Stimulated activated CD4-positive, alpha-beta T cell treated with anti-CD3 and anti-CD28 coated beads, Interleukin-15, amount 100 ng/mL, for 24 hours (primary cell): ENCODE measurements at regions not wholly inside any gene's neighbourhood (a gene's known extent, or its start where the extent isn't known, plus 50 kb on each side); places are given as distances from the start of the nearest gene placed in this dataset.
"Not testable (repeated sequence)": the region's sequence is repeated elsewhere in the genome, so short reads cannot be mapped to it uniquely, and the experiment has no call there.

Experiments
- DNase-seq: peaks from one replicate; pipeline ENCODE4 v3.0.0-alpha.2; 2020

GRCh38 chr10:94131885-94132284 lies 138.2 kb downstream of the PLCE1 start:
- no peak for DNase-seq

DNA sequence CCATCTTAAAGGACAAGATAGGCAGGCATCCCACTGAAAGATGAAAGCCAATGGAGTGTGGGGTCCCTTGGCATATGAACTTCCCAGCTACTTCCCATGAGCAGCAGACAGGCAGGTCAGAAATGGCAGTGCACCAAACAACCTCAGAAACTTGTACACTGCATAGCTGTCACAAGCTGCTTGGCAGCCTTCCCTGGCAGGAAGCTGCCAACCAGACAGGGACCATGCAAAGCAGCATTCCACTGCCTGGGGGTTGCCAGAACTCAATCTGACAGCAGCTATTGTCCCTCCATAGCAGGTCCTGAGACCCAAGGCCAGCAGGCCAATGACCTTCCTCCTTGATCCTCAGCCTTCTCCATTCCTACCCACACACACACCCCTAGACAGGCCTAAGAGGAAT lies 139.5 kb downstream of the PLCE1 start:
- DNase-seq = no peak

GRCh38 chr10:94137747-94138146 lies 144.0 kb downstream of the PLCE1 start:
- no peak for DNase-seq

DNA sequence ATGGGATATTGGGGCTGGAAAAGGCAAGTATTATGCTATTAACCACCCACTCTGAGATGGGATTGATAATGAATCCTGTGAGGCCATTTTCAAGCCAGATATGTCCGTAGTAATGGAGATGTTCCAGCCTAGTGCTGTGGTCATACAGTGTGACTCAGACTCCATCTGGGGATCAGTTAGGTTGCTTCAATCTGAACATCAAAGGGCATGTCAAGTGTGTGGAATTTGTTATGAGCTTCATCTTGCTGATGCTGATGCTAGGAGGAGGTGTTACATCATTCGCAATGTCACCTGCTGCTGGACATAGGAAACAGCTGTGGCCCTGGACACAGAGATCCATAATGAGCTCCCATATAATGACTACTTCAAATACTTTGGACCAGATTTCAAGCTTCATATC lies 144.7 kb downstream of the PLCE1 start:
- no peak for DNase-seq

DNA sequence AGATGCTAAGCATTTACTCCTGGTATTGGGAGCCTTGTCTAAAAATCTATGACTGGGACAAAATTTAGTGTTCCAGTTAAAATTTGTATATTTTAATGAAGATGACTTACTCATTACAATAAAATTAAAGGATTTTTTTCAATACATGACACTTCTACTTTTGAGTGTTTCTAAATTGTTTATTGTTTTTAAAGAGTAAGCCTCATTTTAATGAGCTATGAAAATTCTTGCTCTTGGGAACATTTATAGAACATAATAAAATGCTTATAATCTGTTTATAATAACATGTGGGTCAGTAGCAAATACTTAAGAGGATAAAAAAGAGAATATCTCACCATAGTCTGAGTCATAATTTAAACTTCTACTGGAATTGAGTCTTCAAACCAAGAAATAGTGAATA lies 149.5 kb downstream of the PLCE1 start:
- no peak for DNase-seq

DNA sequence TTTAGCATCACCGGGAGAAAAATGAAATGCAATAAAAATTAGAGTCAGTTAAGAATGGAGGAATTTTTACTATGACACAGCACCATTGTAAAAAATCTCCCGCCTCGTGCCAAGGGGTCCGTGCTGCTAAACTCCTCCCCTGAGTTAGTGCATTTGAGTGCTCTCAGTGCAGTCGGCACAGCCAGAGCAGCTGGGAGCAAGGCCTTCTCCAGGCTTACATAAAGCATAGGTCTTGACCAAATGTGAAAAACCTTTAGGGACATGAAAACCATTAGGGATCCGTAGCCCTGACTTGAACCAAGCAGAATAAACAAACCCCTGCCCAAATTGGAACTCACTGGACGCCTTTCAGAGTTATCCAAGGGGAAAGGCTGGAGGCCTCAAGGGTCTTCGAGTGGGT lies 152.6 kb downstream of the PLCE1 start:
- DNase-seq = no peak

- DNase-seq = no peak
Measured at GRCh38 chr10:94146746-94147145, 153.0 kb downstream of the PLCE1 start.

DNA sequence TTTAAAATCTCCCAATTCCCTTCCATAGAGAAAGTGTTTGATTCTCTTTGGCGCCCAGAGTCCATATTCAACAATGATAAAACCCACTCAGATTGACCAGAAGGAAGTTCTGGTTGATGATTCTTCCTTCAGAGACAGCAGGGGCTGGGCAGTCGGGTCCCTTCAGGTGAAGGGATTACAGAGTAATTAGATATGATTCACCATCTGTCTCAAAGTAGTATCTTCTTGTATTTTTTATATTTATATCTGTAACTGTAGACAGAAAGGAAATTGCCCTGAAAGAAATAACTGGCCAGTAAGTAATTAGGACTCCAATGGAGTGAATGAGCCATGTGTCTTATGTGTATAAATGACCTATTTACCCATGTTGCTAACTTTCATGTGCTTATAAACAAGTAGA lies 156.0 kb downstream of the PLCE1 start:
- no peak for DNase-seq

GRCh38 chr10:94150541-94151184 lies 156.9 kb downstream of the PLCE1 start:
- DNase-seq = no peak

DNA sequence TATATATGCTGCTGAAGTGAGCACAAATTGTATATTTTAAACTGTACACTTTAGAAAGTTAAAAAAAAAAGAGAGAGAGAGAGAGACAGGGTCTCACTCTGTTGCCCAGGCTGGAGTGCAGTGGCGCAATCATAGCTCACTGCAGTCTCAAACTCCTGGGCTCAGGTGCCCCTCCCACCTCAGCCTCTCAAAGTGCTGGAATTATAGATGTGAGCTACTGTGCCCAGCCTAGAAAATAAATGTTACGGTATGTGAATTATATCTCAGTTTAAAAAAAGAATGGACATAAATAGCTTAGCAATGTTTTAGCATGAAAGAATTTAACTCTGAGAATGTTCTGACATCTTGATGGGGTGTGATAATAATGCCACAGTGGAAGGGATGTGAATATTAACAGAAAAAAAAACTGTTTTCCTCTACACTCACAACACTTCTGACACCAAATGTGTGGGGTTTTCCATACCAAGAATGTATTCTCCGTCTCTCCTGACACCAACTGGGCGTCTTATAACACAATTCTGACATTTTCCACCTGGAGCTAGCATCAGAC lies 162.1 kb downstream of the PLCE1 start:
- DNase-seq = no peak

- no peak for DNase-seq
Measured at GRCh38 chr10:94156453-94156852, 162.7 kb downstream of the PLCE1 start.

- DNase-seq = not testable (repeated sequence)
Measured at GRCh38 chr10:94165158-94165611, 171.5 kb downstream of the PLCE1 start.

GRCh38 chr10:94172332-94172731 lies 178.6 kb downstream of the PLCE1 start:
- DNase-seq = no peak

- DNase-seq = no peak
Measured at GRCh38 chr10:94173594-94173993, 179.9 kb downstream of the PLCE1 start.

DNA sequence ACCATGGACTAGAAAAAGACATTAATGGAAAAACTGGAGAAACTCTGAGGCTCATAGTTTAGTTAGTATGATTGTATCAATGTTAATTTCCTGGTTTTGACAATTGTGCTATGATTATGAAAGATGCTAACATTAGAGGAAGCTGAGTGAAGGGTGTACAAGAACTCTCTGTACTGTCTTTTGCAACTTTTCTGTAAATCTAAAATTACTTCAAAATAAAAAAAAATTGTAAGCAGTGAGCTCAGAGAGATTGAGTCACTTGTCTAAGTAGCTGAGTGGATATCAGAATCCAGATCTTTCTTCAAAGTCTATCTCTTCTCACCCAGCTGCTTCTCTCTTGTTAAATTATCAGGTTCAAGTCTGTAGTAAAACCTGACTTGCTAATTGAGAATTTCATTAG lies 181.1 kb downstream of the PLCE1 start:
- DNase-seq = no peak

DNA sequence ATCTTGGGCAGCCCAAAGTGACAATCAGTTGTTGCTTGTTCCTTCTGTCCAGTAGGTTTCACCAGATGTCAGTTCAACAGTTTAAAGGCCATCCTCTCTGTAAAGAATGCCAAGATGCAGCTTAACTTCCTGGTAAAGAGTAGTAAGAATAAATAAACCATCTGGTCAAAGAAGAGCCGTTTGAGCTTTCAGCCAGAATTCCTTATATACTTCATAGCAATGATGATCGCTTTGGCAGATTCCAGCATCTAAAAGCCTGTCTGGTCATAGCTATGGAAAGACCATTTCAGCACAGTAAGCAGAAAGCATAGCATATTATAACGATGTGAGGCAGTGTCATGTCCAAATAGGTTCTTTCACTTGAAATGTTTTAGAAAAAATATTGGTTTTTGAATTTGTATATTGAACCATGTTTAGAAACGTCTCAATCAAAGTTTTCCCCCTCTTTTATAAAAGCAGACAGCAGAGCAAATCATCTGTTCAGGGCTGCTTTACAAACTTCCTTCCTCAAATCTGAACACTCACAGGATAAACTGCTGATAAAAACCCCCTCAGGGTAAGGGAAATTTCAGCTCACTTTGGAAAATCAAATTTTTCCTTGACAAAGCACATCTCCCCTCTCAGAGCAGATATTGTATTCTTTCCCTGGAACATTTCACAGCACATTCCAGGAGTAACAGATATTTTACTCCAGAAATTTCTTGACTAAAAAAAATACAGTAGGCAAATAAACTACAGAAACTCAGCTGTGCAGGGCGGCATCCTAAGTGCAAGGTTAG lies 184.1 kb downstream of the NOC3L start:
- no peak for DNase-seq

GRCh38 chr10:94180576-94180975 lies 182.2 kb downstream of the NOC3L start:
- no peak for DNase-seq

GRCh38 chr10:94183666-94184264 lies 179.0 kb downstream of the NOC3L start:
- peak; percentile 32 for DNase-seq

DNA sequence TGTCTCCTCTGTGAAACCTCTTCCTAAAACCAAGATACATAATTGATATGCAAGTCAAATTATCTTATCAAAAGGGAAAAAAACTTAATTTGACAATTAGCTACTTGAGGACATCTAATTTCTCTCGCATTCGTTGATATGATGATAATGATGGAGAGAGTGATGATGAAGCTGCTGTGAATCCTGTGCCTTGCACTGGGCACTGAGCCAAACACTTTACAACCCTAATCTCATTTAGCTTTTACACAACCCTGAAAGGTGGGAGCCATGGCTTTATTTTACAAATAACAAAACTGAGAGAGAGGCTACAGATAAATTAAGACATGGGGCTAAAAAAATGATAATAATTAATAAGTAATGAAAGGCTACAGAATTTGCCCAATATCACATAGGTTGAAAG lies 176.0 kb downstream of the NOC3L start:
- no peak for DNase-seq

DNA sequence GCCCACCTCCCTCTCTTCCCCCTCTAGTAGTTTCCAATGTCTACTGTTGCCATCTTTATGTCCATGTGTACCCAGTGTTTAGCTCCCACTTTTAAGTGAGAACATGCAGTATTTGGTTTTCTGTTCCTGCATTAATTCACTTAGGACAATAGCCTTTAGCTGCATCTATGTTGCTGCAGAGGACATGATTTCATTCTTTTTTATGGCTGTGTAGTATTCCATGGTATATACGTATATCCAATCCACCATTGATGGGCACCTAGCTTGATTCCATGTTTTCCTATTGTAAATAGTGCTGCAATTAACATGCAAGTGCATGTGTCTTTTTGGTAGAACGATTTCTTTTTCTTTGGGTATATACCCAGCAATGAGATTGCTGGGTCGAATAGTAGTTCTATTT lies 170.4 kb downstream of the NOC3L start:
- no peak for DNase-seq

GRCh38 chr10:94192974-94193373 lies 169.8 kb downstream of the NOC3L start:
- DNase-seq = no peak

GRCh38 chr10:94193466-94193924 lies 169.2 kb downstream of the NOC3L start:
- DNase-seq = no peak

- no peak for DNase-seq
Measured at GRCh38 chr10:94194256-94194655, 168.5 kb downstream of the NOC3L start.

- no peak for DNase-seq
Measured at GRCh38 chr10:94197241-94197640, 165.5 kb downstream of the NOC3L start.
